Progenitor cell of endocrine pancreas (in vitro differentiated cells): ENCODE measurements at regions not wholly inside any gene's neighbourhood (a gene's known extent, or its start where the extent isn't known, plus 50 kb on each side); places are given as distances from the start of the nearest gene placed in this dataset.
A peak's percentile ranks its signal among the peaks of the same experiment; 100 is the strongest.

Experiments used
- DNase-seq: peaks from one replicate; pipeline ENCODE4 v3.0.0; 2021; ENCODE audit warnings: low spot score; ENCODE audit not compliant: unreplicated experiment
- H3K27ac Mint-ChIP-seq: 2 replicates; pipeline ENCODE4 v1.8.0; 2021; ENCODE audit warnings: mild to moderate bottlenecking, moderate library complexity, mixed read lengths
- H3K27me3 Mint-ChIP-seq: 2 replicates; pipeline ENCODE4 v1.8.0; 2021; ENCODE audit warnings: mixed read lengths
- H3K36me3 Mint-ChIP-seq: 2 replicates; pipeline ENCODE4 v1.8.0; 2022; ENCODE audit warnings: mixed read lengths; ENCODE audit not compliant: insufficient read depth
- H3K4me1 Mint-ChIP-seq: 2 replicates; pipeline ENCODE4 v1.8.0; 2021; ENCODE audit warnings: low read depth, mixed read lengths
- H3K4me3 Mint-ChIP-seq: 2 replicates; pipeline ENCODE4 v1.8.0; 2021; ENCODE audit warnings: low read depth, mild to moderate bottlenecking, moderate library complexity, mixed read lengths
- H3K9me3 Mint-ChIP-seq: 2 replicates; pipeline ENCODE4 v1.8.0; 2021; ENCODE audit warnings: low read depth, mixed read lengths
- TF ChIP-seq, protein P1 (sequence below): fragments of 200-600 bp; sonication (generic); IDR thresholded peaks from one replicate; pipeline ENCODE4 v1.5.0; 2021; ENCODE audit warnings: antibody characterized with exemption, mild to moderate bottlenecking; ENCODE audit not compliant: unreplicated experiment

DNA sequence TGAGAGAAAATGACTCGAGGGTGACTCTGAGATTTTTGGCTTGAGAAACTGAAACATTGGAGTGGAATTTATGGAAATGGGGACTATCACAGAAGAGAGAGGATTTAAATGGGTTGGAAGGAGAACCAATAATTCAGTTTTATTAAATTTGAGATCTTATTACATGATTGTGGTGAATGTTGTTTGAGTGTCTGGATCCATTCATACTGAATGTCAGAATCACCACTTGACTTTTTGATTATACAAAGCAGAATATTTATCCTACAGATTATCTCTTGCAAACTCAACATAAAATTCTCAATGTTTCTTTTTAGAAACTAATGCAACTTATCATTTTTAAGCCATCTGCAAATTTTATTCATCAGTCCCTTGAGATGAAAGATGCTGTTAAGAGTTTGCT is 332.8 kb downstream of the CNTN3 start:
- TF ChIP-seq, protein P1, sequence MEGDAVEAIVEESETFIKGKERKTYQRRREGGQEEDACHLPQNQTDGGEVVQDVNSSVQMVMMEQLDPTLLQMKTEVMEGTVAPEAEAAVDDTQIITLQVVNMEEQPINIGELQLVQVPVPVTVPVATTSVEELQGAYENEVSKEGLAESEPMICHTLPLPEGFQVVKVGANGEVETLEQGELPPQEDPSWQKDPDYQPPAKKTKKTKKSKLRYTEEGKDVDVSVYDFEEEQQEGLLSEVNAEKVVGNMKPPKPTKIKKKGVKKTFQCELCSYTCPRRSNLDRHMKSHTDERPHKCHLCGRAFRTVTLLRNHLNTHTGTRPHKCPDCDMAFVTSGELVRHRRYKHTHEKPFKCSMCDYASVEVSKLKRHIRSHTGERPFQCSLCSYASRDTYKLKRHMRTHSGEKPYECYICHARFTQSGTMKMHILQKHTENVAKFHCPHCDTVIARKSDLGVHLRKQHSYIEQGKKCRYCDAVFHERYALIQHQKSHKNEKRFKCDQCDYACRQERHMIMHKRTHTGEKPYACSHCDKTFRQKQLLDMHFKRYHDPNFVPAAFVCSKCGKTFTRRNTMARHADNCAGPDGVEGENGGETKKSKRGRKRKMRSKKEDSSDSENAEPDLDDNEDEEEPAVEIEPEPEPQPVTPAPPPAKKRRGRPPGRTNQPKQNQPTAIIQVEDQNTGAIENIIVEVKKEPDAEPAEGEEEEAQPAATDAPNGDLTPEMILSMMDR, result no peak
- Mint-ChIP-seq H3K4me3 (no peak overlapping the region), H3K9me3 (peaks cover 22% of the 10 kb centered on the region), H3K27me3 (no peaks in the 10 kb centered on the region), H3K4me1 (no peaks in the 10 kb centered on the region), H3K36me3 (peaks cover 27% of the 10 kb centered on the region), H3K27ac (no peak overlapping the region)
- no peak for DNase-seq

- TF ChIP-seq, protein P1, result no peak
- peaks cover 28% of the 10 kb centered on the region for H3K9me3 Mint-ChIP-seq
- H3K4me1 Mint-ChIP-seq, result peaks cover 6% of the 10 kb centered on the region
- no peak overlapping the region for H3K4me3 Mint-ChIP-seq
- H3K27me3 Mint-ChIP-seq, result no peaks in the 10 kb centered on the region
- H3K36me3 Mint-ChIP-seq, result peaks cover 25% of the 10 kb centered on the region
- peak overlapping the region; percentile 60 for H3K27ac Mint-ChIP-seq
- no peak for DNase-seq
These were observed 340.7 kb downstream of the CNTN3 start for GRCh38 chr3:74273555-74274402.

DNA sequence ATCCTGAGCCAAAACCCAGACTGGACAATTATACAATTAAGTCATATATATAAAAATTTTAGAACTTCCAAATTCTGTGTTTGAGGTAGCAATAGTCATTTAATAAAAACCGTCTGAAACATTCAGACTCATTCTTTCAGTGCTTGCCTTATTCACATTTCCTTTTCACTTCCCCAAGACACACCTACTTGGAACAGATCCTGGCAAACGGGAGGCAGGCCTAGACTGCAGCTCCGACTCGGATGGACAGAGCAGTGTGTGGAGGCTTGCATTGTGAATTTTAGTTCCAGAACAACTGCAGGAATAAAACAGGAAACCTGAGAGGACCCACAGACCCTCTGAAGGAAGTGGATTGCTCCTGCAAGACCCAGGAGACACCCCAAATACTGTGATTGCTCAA is 341.4 kb downstream of the CNTN3 start:
- TF ChIP-seq, protein P1, result no peak
- H3K4me3 Mint-ChIP-seq, result no peak overlapping the region
- no peak overlapping the region for H3K27ac Mint-ChIP-seq
- H3K27me3 Mint-ChIP-seq, result no peaks in the 10 kb centered on the region
- DNase-seq, result no peak
- peaks cover 18% of the 10 kb centered on the region for H3K36me3 Mint-ChIP-seq
- H3K9me3 Mint-ChIP-seq, result peaks cover 21% of the 10 kb centered on the region
- peaks cover 10% of the 10 kb centered on the region for H3K4me1 Mint-ChIP-seq

GRCh38 chr3:74271541-74271940 is 342.9 kb downstream of the CNTN3 start:
- no peak for DNase-seq
- no peak overlapping the region for H3K4me3 Mint-ChIP-seq
- peaks cover 6% of the 10 kb centered on the region for H3K9me3 Mint-ChIP-seq
- H3K4me1 Mint-ChIP-seq, result peaks cover 15% of the 10 kb centered on the region
- TF ChIP-seq, protein P1, result no peak
- H3K27me3 Mint-ChIP-seq, result no peaks in the 10 kb centered on the region
- no peak overlapping the region for H3K27ac Mint-ChIP-seq
- H3K36me3 Mint-ChIP-seq, result peaks cover 3% of the 10 kb centered on the region

DNA sequence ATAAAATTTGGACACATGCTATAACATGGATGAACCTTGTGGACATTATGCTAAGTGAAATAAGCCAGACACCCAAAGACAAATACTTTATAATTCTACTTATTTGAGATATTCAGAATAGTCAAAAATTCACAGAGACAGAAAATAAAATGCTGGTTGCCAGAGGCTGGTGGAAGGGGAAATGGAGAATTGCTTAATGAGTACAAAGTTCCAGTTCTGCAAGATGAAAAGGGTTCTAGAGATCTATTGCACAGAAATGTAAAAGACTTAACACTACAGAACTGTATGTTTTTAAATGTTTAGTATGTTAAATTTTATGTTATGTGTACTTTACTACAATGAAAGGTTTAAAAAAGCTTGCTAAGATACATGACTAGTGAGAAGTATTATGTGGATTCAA is 344.8 kb downstream of the CNTN3 start:
- Mint-ChIP-seq H3K9me3 (no peaks in the 10 kb centered on the region), H3K4me3 (no peak overlapping the region), H3K27me3 (no peaks in the 10 kb centered on the region), H3K36me3 (peaks cover 1% of the 10 kb centered on the region), H3K27ac (no peak overlapping the region), H3K4me1 (peaks cover 15% of the 10 kb centered on the region)
- TF ChIP-seq, protein P1, result no peak
- DNase-seq, result no peak
